Caco-2 (cell line): ENCODE measurements at regions not wholly inside any gene's neighbourhood (a gene's known extent, or its start where the extent isn't known, plus 50 kb on each side); places are given as distances from the start of the nearest gene placed in this dataset.

ENCODE experiments used
- BruUV-seq: library from RNA; stranded (reverse); fragments of 400-500 nt; replicated peaks from 2 replicates; lab custom pipeline; 2021; lab: Mats Ljungman, UMichigan
- CTCF ChIA-PET: fragments of 300-600 bp; sonication (Branson Sonifier 250); formaldehyde crosslinking; loops from one replicate; lab custom pipeline; 2022; ENCODE audit warnings: antibody characterized with exemption; lab: Charles Lee
- POLR2A ChIA-PET: fragments of 300-600 bp; sonication (Branson Sonifier 250); formaldehyde crosslinking; loops from one replicate; lab custom pipeline; 2022; ENCODE audit warnings: antibody characterized with exemption; lab: Charles Lee
- DNase-seq, 2 experiments: peaks; one replicate each; pipeline versions ENCODE4 v3.0.0 to v3.0.0-alpha.2; 2020 to 2022
- H3K27me3 ChIP-seq: replicated peaks from 2 replicates; pipeline ENCODE4 v1.6.0; 2011; ENCODE audit warnings: low read length; ENCODE audit not compliant: control insufficient read depth, insufficient read depth
- H3K36me3 ChIP-seq: 2 replicates; pipeline ENCODE4 v1.5.1; 2011; ENCODE audit warnings: low read length; ENCODE audit not compliant: control insufficient read depth, insufficient read depth
- H3K4me1 ChIP-seq: fragments of 250-450 bp; sonication (Bioruptor Pico); 2 replicates; pipeline ENCODE4 v1.5.1; 2020; ENCODE audit warnings: mild to moderate bottlenecking
- H3K4me3 ChIP-seq: 2 replicates; pipeline ENCODE4 v1.5.1; 2011; ENCODE audit warnings: low read depth, mild to moderate bottlenecking, control low read depth, low read length
- H3K9me3 ChIP-seq: fragments of 250-450 bp; sonication (Bioruptor Pico); 2 replicates; pipeline ENCODE4 v1.5.1; 2020; ENCODE audit warnings: mild to moderate bottlenecking, moderate library complexity
- H3K27ac Mint-ChIP-seq: one replicate; pipeline ENCODE4 v1.8.0; 2022; ENCODE audit warnings: mixed read lengths; ENCODE audit not compliant: unreplicated experiment
- H3K27me3 Mint-ChIP-seq: one replicate; pipeline ENCODE4 v1.8.0; 2022; ENCODE audit warnings: mixed read lengths; ENCODE audit not compliant: insufficient read depth, unreplicated experiment
- H3K36me3 Mint-ChIP-seq: one replicate; pipeline ENCODE4 v1.8.0; 2022; ENCODE audit warnings: mild to moderate bottlenecking, mixed read lengths; ENCODE audit not compliant: insufficient read depth, unreplicated experiment
- H3K4me1 Mint-ChIP-seq: one replicate; pipeline ENCODE4 v1.8.0; 2022; ENCODE audit warnings: low read depth, mixed read lengths; ENCODE audit not compliant: unreplicated experiment
- H3K4me3 Mint-ChIP-seq: one replicate; pipeline ENCODE4 v1.8.0; 2022; ENCODE audit warnings: mild to moderate bottlenecking, moderate library complexity, mixed read lengths; ENCODE audit not compliant: unreplicated experiment
- H3K9me3 Mint-ChIP-seq: one replicate; pipeline ENCODE4 v1.8.0; 2022; ENCODE audit warnings: mixed read lengths; ENCODE audit not compliant: unreplicated experiment
- CTCF ChIP-seq, 2 experiments: fragments of 200-600 bp in 1 of 2; IDR thresholded peaks; 1 replicate in 1 of 2; 2 replicates in 1 of 2; pipeline versions ENCODE4 v1.5.1 to v1.8.0; 2011 to 2022; ENCODE audit warnings: antibody characterized with exemption in 1 of 2, control low read depth in 1 of 2, inconsistent platforms in 1 of 2, low read depth in 1 of 2, low read length in 1 of 2, mild to moderate bottlenecking in 1 of 2, moderate library complexity in 1 of 2; ENCODE audit not compliant: insufficient read depth in 1 of 2, severe bottlenecking in 1 of 2, unreplicated experiment in 1 of 2
- intact Hi-C: fragments of 100-400 bp; cut with micrococcal nuclease; formaldehyde crosslinking; loops from one replicate; pipeline ENCODE4 v1.10.0; 2022; ENCODE audit not compliant: unreplicated experiment

- TF ChIP-seq CTCF (IDR thresholded peaks at IDR 0.05; ENCODE audit: insufficient read depth in 1 of 2, low read depth in 1 of 2, low read length in 1 of 2, severe bottlenecking in 1 of 2, unreplicated experiment in 1 of 2): no peak
- Mint-ChIP-seq H3K9me3 (no peaks in the 10 kb centered on the region), H3K4me1 (no peaks in the 10 kb centered on the region), H3K4me3 (no peak overlapping the region), H3K36me3 (no peaks in the 10 kb centered on the region), H3K27me3 (no peaks in the 10 kb centered on the region), H3K27ac (no peak overlapping the region)
- H3K4me1 ChIP-seq: peaks cover 4% of the 10 kb centered on the region; the same call in 1 of the 2 replicates
- DNase-seq: no peak
- BruUV-seq: no TSS peak
- H3K36me3 ChIP-seq: no peaks in the 10 kb centered on the region
- intact Hi-C loops: no loop called here
- H3K4me3 ChIP-seq: no peak overlapping the region
- no peaks in the 10 kb centered on the region for H3K9me3 ChIP-seq
- POLR2A ChIA-PET: no interaction called here
- no peaks in the 10 kb centered on the region for H3K27me3 ChIP-seq
- CTCF ChIA-PET: no interaction called here
Observed at GRCh38 chr12:29930503-29930902, 146.8 kb upstream of the TMTC1 start.

DNA sequence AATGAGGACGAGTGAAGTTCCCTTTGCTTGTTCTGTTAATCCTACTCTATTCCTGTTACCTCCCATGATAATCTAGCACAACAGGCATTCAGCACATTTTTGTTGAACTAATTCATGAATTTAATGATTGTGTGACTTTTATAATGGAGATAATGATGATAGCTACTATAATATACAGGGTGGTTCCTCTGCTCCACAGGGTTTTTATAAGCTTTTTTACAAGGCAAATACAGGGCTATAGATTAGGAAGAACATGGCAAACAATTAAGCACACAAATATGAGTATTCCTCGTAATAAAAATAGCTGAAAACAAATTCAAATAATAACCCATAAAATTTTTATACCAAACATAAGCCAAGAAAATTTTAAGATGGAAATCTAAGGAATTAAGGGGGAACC, 145.6 kb upstream of the TMTC1 start:
- intact Hi-C loops: loop anchor here (10.0 kb wide), 1 partner anchor 356 kb away; no protein-coding TSS in a partner anchor
- Mint-ChIP-seq H3K4me3 (no peak overlapping the region), H3K9me3 (no peaks in the 10 kb centered on the region), H3K4me1 (no peaks in the 10 kb centered on the region), H3K27me3 (no peaks in the 10 kb centered on the region), H3K36me3 (no peaks in the 10 kb centered on the region), H3K27ac (no peak overlapping the region)
- no TSS peak for BruUV-seq
- TF ChIP-seq CTCF (IDR thresholded peaks at IDR 0.05; ENCODE audit: insufficient read depth in 1 of 2, low read depth in 1 of 2, low read length in 1 of 2, severe bottlenecking in 1 of 2, unreplicated experiment in 1 of 2): no peak
- H3K36me3 ChIP-seq: no peaks in the 10 kb centered on the region
- CTCF ChIA-PET: no interaction called here
- no peak for DNase-seq
- no peak overlapping the region for H3K4me3 ChIP-seq
- no peaks in the 10 kb centered on the region for H3K27me3 ChIP-seq
- POLR2A ChIA-PET: no interaction called here
- H3K9me3 ChIP-seq: no peaks in the 10 kb centered on the region
- H3K4me1 ChIP-seq: peaks cover 4% of the 10 kb centered on the region; the same call in 1 of the 2 replicates

- intact Hi-C loops: loop anchor here (10.0 kb wide), 1 partner anchor 363 kb away; no protein-coding TSS in a partner anchor
- H3K27ac Mint-ChIP-seq: no peak overlapping the region
- Histone ChIP-seq H3K36me3 (no peaks in the 10 kb centered on the region), H3K4me1 (0 out of 2 replicates have a peak, but pooled peaks cover 7% of the 10 kb centered on the region), H3K27me3 (no peaks in the 10 kb centered on the region), H3K4me3 (no peak overlapping the region), H3K9me3 (no peaks in the 10 kb centered on the region)
- ChIA-PET POLR2A (no interaction called here), CTCF (no interaction called here)
- no TSS peak for BruUV-seq
- no peaks in the 10 kb centered on the region for H3K27me3 Mint-ChIP-seq
- H3K9me3 Mint-ChIP-seq: no peaks in the 10 kb centered on the region
- TF ChIP-seq CTCF (IDR thresholded peaks at IDR 0.05; ENCODE audit: insufficient read depth in 1 of 2, low read depth in 1 of 2, low read length in 1 of 2, severe bottlenecking in 1 of 2, unreplicated experiment in 1 of 2): no peak
- H3K4me3 Mint-ChIP-seq: no peak overlapping the region
- H3K4me1 Mint-ChIP-seq: no peaks in the 10 kb centered on the region
- H3K36me3 Mint-ChIP-seq: no peaks in the 10 kb centered on the region
- no peak for DNase-seq
Observed at GRCh38 chr12:29921307-29921706, 137.6 kb upstream of the TMTC1 start.
